Testis (tissue), 2 donors: ENCODE measurements at regions not wholly inside any gene's neighbourhood (a gene's known extent, or its start where the extent isn't known, plus 50 kb on each side); places are given as distances from the start of the nearest gene placed in this dataset.
A peak's percentile ranks its signal among the peaks of the same experiment; 100 is the strongest.
"Not testable (repeated sequence)": the region's sequence is repeated elsewhere in the genome, so short reads cannot be mapped to it uniquely, and the experiment has no call there.

Source experiments
- DNase-seq: peaks from one replicate; pipeline ENCODE4 v3.0.0-alpha.2; 2019
- H3K27ac ChIP-seq, 2 donors: fragments of 200-600 bp; sonication (generic); one replicate each; pipeline ENCODE4 v1.5.1; 2019
- H3K27me3 ChIP-seq: fragments of 200-600 bp; sonication (generic); one replicate; pipeline ENCODE4 v1.5.1; 2019
- H3K36me3 ChIP-seq: fragments of 200-600 bp; sonication (generic); one replicate; pipeline ENCODE4 v1.5.1; 2017; ENCODE audit warnings: low read depth; ENCODE audit errors: missing control alignments
- H3K4me1 ChIP-seq: fragments of 200-600 bp; sonication (generic); one replicate; pipeline ENCODE4 v1.5.1; 2019
- H3K4me3 ChIP-seq, 2 donors: fragments of 200-600 bp; sonication (generic); one replicate each; pipeline ENCODE4 v1.5.1; 2017 to 2019
- H3K9me3 ChIP-seq: fragments of 200-600 bp; sonication (generic); one replicate; pipeline ENCODE4 v1.5.1; 2017
- WGBS, 2 donors: methylation state at CpG; one replicate each; pipeline ENCODE4 v1.1.5; 2018; 5-methylcytosine and 5-hydroxymethylcytosine counted together
- intact Hi-C: fragments of 100-400 bp; cut with DNase I; formaldehyde crosslinking; loops from one replicate; pipeline ENCODE4 v1.15.1; 2023; ENCODE audit warnings: low total_unique reads

DNA sequence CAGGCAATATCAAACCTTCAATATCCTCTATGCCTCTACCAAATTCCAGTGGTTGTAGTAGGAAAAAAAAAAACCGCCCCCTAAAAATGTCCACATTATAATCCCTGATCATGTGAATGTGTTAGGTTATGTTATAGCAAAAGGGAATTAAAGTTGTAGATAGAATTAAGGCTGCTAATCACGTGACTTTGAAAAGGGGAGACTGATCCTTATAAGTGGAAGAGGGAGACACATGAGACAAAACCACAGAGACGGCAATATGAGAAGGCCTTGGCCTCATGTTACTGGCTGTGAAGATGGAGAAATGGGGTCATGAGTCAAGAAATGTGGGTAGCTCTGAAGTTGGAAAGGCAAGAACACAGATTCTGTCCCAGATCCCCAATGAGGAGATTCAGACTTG, 1711.3 kb downstream of the KHDRBS2 start:
- intact Hi-C loops, H3K36me3 ChIP-seq, H3K27me3 ChIP-seq, DNase-seq, H3K4me3 ChIP-seq, H3K27ac ChIP-seq, H3K9me3 ChIP-seq, H3K4me1 ChIP-seq: not testable (repeated sequence)
- 43 to 51% methylated on average over 3 of the region's 3 CpGs for WGBS, 2 donors

DNA sequence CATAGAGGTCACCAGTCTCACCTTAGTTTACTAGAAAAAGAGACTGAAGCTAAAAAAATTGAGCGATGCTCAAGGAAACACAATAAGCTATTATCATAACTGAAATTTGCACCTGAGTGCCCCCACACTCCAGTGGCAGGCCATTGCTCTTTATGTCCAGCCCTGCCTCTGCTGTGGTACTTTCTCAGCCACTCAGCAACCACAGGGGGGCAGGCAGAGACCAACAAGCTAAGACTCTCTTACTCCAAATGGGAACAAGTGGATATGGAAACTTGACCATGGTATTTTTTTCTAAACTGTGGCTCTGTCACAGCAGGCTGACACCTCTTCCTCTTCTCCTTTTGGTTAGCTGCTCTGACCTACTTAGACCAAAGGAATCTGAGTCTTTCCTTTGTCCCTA, 1713.4 kb downstream of the KHDRBS2 start:
- H3K4me3 ChIP-seq, H3K4me1 ChIP-seq, H3K9me3 ChIP-seq, H3K27me3 ChIP-seq, H3K36me3 ChIP-seq, intact Hi-C loops, H3K27ac ChIP-seq: not testable (repeated sequence)
- 46 to 73% methylated on average over 1 of the region's 1 CpG for WGBS, 2 donors
- peak; percentile 47 for DNase-seq

DNA sequence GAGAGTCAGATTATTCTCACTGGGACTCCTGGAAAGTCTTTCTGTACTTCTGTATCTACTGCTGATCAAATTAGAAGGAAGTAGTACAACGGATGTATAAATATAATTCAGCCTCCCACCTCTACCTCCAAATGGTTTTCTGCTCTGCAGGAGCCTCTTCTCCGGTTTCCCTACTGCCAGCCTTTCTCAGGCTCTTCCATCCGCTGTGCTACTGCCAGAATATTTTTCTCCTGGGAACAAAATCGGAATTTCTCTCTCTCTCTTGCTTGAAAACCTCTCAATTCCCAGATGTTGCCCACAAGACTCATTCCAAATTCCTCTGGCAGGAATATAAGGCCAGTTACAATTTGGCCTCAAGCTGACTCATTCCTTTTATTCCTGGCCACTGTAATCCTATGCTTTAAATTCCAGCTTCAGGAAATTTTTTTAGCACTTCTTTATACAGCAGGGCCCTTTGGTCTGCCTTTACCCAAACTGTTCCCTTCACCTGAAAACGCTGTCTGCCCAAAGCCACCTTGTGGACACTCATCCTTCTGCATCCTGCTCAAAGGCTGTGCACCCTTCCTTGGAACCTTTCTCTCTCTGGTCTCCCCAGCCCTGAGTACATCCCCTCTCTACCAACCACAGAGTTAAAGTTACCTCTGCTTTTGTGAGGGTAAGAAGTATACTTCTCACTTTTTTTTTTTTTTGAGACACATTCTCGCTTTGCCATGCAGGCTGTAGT, 1714.6 kb downstream of the KHDRBS2 start:
- H3K4me3 ChIP-seq, H3K36me3 ChIP-seq, H3K27me3 ChIP-seq, H3K27ac ChIP-seq, H3K9me3 ChIP-seq, intact Hi-C loops, DNase-seq, H3K4me1 ChIP-seq: not testable (repeated sequence)
- 55 to 56% methylated on average over 6 of the region's 6 CpGs for WGBS, 2 donors

DNA sequence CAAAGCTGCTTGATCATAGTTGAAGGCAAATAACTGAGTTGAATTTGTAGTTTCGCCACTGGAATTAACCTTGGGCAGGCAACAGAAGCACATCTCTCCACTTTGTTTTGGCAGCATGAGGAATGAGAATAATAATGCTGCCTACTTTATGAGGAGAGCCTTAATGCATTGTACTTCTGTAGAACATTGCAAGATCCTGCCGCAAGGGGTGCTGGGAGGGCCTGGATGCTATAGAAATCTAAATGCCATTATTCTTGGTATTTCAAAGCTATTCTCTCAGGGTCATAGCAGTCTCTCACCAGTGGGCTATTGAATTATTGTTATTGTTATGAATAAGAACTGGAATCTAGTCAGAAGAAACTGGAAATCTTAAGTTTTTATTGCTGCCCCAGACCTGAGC, 1715.4 kb downstream of the KHDRBS2 start:
- H3K27me3 ChIP-seq, intact Hi-C loops, H3K4me3 ChIP-seq, H3K27ac ChIP-seq, H3K4me1 ChIP-seq, H3K9me3 ChIP-seq, H3K36me3 ChIP-seq, DNase-seq: not testable (repeated sequence)
- 78 to 82% methylated on average over 2 of the region's 2 CpGs for WGBS, 2 donors

DNA sequence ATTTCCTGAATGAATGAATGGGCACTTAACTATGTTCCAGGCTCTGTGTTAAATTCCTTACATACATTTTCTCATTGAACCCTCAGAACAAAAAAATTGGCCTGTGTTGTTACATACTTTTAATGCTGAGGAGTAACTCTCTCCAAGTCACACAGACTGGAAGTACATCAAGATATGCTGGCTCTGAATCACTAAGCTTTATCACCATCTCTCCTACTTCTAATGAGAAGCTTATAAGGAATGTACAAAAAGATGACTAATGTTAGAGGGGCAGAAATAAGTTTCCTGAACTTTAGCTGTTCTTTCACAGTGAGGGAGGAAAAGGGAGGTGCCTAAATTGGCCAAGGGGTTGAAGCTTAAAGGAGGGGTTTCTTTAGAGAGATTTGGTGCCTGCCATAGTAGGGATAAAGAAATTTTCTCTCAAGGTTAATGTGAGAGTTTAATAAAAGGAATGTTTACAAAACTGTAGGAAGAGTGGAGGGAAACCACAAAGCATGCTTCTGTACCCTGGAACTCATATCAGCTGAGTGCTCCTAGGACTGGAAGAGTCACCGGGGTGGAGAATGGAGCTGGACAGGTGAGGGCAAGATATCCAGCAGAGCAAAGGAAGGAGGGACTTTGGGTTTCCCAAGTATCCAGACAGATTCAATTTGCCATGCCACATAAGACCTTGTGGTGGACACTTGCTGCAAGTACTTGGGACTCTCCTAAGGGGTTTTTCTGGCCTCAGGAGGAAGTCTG, 1718.4 kb downstream of the KHDRBS2 start:
- DNase-seq, H3K9me3 ChIP-seq, intact Hi-C loops, H3K4me1 ChIP-seq, H3K4me3 ChIP-seq, H3K27me3 ChIP-seq, H3K27ac ChIP-seq, H3K36me3 ChIP-seq: not testable (repeated sequence)
- WGBS, 2 donors = 44 to 74% methylated on average over 1 of the region's 1 CpG

DNA sequence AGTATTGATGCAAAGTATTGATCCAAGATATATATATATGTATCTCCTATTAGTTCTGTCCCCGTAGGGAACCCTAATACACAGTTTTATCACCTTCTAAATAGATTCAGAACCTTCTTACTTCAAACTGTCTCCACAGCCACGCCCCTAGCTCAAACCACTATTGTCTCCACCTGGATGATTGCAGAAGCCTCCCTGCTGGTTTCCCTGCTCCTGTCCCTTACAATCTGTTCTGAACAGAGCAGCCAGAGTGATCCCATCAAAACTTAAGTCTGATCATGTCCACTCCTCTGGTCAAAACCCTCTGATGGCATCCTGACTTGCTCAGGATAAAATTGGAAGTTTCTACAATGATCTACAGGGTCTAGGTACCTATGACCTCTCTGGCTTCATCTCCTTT, 1719.6 kb downstream of the KHDRBS2 start:
- H3K36me3 ChIP-seq, H3K4me1 ChIP-seq, intact Hi-C loops, H3K27me3 ChIP-seq, H3K27ac ChIP-seq, H3K9me3 ChIP-seq, H3K4me3 ChIP-seq, DNase-seq: not testable (repeated sequence)
- 71 to 78% methylated on average over 2 of the region's 2 CpGs for WGBS, 2 donors

DNA sequence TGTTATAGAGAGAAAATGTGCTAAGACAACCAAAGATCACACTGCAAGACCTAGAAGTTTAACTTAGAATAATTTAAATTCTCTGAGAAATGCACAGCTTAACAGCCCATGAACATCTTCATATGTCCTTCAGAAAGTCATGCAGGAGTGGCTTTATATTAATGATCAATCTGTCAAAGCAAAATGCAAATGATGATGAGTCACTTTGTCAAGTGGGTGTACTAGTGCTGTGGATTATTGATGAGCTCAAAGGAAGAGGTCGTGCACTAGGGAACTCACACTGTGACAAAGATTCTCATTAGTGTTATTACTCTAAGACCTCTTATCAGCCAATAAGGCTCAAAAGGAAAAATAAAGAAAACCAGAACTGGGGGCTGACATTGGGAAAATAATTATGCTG, 1726.3 kb downstream of the KHDRBS2 start:
- H3K36me3 ChIP-seq, H3K27me3 ChIP-seq, H3K4me1 ChIP-seq, intact Hi-C loops, H3K4me3 ChIP-seq, H3K9me3 ChIP-seq, DNase-seq, H3K27ac ChIP-seq: not testable (repeated sequence)
- WGBS, 2 donors = 64 to 83% methylated on average over 1 of the region's 1 CpG

DNA sequence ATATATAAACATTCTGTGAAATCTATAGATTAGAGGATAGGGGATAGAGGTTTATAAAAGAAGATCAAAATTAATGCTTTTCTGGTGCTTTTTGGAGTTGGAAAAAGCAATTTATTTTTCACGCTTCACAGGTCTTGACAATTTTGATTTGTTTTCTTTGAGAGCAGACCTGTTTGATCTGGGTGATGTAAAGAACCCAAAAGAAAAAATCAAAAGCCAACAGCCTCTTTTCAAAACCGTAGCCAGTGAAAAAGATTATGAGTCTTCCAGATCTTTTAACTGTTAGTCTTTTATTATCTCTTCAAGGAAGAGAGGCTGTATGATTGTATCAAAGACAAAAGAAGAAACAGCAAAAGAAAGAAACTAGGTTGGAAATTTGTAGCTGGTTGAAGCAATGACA, 1738.7 kb downstream of the KHDRBS2 start:
- DNase-seq, H3K4me1 ChIP-seq, H3K27me3 ChIP-seq, H3K4me3 ChIP-seq, H3K36me3 ChIP-seq, H3K27ac ChIP-seq, H3K9me3 ChIP-seq, intact Hi-C loops: not testable (repeated sequence)
- 68 to 73% methylated on average over 2 of the region's 2 CpGs for WGBS, 2 donors

DNA sequence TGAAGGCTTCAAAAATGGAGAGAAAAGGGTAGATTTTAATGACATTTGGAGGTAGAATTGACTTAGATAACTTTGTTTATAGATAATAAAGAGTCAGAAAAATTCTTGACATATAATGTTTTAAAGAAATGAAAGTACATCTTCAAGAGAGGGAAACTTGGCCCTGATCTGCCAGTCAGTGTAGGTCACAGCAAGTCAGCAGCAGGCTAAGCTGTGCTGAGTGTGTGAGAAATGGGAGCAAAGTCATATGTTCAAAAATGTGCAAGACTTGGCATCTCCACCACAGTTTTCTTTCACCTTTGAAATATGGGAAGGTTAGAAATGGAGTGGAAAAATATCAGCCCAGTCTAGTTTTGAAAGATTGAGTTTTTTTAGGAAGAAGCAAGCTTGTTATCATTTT, 1761.3 kb downstream of the KHDRBS2 start:
- H3K36me3 ChIP-seq, H3K4me3 ChIP-seq, H3K27ac ChIP-seq, H3K27me3 ChIP-seq, H3K9me3 ChIP-seq, intact Hi-C loops, H3K4me1 ChIP-seq, DNase-seq: not testable (repeated sequence)

DNA sequence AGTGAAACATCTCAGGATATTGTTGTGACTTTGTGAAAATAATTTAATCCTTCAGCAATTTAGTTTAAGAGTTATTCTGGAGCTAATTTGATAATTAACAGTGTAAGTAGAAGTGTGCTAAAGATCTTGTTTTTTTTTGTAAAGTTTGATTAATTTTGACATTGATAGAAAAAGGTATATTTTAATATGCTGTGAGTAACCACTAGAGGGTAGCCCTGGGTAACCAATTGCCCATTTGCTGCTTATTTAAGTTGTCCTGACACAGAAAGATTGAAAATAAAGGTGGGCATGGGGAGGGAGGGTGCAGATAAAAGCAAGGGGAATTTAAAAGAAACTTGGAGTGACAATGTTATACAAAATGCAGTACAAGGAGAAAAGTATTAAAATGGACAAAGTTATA, 1808.3 kb downstream of the KHDRBS2 start:
- H3K4me3 ChIP-seq, H3K4me1 ChIP-seq, H3K36me3 ChIP-seq, H3K27me3 ChIP-seq, H3K9me3 ChIP-seq, DNase-seq, H3K27ac ChIP-seq, intact Hi-C loops: not testable (repeated sequence)

DNA sequence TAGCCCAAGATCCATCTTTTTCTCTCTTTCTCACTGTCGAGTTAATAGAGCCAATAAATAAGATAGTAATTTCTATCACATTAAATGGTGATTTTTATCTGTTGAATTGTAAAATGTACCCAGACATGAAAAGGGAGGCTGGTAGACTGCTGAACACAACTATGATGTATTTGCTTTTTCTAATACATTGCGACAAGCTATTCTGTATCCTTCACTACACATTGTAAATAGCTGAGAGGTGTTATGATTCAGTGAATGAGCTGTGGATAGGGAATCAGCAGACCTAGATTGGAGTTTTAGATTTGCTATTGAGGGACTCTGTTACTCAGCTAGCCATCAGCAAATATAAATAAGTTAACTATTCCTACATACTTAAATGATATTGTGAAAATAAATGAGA, 1812.2 kb downstream of the KHDRBS2 start:
- 88 to 93% methylated on average over 2 of the region's 2 CpGs for WGBS, 2 donors
- H3K27me3 ChIP-seq, H3K4me1 ChIP-seq, H3K27ac ChIP-seq, H3K36me3 ChIP-seq, H3K9me3 ChIP-seq, intact Hi-C loops, DNase-seq, H3K4me3 ChIP-seq: not testable (repeated sequence)

DNA sequence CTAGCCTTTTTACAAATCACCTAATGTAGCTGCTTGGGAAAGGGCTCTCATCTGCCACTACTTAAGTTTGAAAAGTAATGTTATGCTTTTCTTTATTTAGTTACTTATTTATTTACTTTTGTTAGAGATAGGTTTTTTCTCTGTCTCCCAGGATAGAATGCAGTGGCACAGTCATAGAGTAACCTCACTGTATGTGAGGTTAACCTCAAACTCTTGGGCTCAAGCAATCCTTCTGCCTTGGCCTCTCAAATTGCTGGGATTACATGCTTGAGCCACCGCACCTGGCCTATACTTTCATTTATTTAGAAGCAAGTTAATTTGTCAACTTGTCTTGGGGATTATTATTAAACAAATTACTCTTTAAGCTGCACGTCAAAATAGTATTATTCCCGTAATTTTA, 1814.6 kb downstream of the KHDRBS2 start:
- H3K4me1 ChIP-seq, H3K27ac ChIP-seq, H3K9me3 ChIP-seq, intact Hi-C loops, H3K4me3 ChIP-seq, DNase-seq, H3K27me3 ChIP-seq, H3K36me3 ChIP-seq: not testable (repeated sequence)
- 84 to 93% methylated on average over 3 of the region's 3 CpGs for WGBS, 2 donors
